GM06990 (cell line): ENCODE measurements at regions not wholly inside any gene's neighbourhood (a gene's known extent, or its start where the extent isn't known, plus 50 kb on each side); places are given as distances from the start of the nearest gene placed in this dataset.

ENCODE experiments used
- DNase-seq: peaks from one replicate; pipeline ENCODE4 v3.0.0-alpha.2; 2011; ENCODE audit not compliant: insufficient read length; ENCODE audit errors: extremely low read depth
- H3K27me3 ChIP-seq: replicated peaks from 2 replicates; pipeline ENCODE4 v1.6.0; 2011; ENCODE audit warnings: low read length; ENCODE audit not compliant: control insufficient read depth, insufficient read depth
- H3K36me3 ChIP-seq: 2 replicates; pipeline ENCODE4 v1.5.1; 2011; ENCODE audit warnings: low read length; ENCODE audit not compliant: control insufficient read depth, insufficient read depth
- H3K4me3 ChIP-seq: replicated peaks from 2 replicates; pipeline ENCODE4 v1.5.1; 2011; ENCODE audit warnings: low read depth, mild to moderate bottlenecking, control low read depth, low read length
- TF ChIP-seq, protein P1 (sequence below): IDR thresholded peaks from 2 replicates; pipeline ENCODE4 v1.5.1; 2011; ENCODE audit warnings: low read length, control low read depth, mild to moderate bottlenecking, inconsistent platforms; ENCODE audit not compliant: insufficient read depth, poor library complexity, severe bottlenecking

DNA sequence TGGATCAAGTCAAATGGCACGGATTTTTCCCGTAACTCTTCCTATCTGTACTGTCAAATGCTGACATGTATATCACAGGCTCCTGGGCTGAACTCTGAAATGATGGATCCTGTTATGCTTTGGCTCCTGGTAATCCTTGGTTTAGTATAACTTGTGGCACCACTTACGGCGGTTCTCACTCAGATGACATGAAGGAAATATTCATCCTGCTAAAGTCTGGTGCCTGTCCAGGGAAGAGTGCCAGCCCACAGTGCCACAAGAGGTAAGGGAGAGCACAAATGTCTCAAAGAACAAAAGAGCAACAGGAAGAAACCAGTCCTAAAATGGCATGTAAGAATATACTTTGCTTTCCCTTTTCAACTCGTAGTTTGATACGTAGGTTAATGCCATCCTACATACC, 93.1 kb upstream of the TAB2 start:
- TF ChIP-seq, protein P1, sequence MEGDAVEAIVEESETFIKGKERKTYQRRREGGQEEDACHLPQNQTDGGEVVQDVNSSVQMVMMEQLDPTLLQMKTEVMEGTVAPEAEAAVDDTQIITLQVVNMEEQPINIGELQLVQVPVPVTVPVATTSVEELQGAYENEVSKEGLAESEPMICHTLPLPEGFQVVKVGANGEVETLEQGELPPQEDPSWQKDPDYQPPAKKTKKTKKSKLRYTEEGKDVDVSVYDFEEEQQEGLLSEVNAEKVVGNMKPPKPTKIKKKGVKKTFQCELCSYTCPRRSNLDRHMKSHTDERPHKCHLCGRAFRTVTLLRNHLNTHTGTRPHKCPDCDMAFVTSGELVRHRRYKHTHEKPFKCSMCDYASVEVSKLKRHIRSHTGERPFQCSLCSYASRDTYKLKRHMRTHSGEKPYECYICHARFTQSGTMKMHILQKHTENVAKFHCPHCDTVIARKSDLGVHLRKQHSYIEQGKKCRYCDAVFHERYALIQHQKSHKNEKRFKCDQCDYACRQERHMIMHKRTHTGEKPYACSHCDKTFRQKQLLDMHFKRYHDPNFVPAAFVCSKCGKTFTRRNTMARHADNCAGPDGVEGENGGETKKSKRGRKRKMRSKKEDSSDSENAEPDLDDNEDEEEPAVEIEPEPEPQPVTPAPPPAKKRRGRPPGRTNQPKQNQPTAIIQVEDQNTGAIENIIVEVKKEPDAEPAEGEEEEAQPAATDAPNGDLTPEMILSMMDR = no peak
- H3K27me3 ChIP-seq = no peaks in the 10 kb centered on the region
- H3K36me3 ChIP-seq = no peaks in the 10 kb centered on the region
- no peak overlapping the region for H3K4me3 ChIP-seq
- no peak for DNase-seq

DNA sequence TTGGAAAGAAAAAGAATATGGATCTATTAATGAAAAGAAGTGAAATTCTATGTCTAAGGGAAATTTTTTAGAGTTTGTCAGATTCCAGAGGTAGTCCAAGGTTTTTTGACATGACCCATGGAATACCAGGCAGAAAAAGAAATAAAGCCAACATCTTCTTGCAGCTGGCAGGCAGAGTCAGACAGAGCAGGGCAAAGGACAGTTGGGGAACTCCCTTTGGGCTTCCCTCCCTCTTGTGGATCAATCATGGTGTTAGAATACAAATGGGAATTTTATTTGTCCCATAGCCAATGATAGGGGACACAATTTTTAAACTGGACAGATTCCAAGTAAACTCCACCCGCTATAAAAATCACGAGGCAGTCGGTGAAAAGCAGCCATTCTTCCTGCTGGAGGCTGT, 92.1 kb upstream of the TAB2 start:
- H3K4me3 ChIP-seq = no peak overlapping the region
- H3K36me3 ChIP-seq = no peaks in the 10 kb centered on the region
- no peak for DNase-seq
- H3K27me3 ChIP-seq = no peaks in the 10 kb centered on the region
- TF ChIP-seq, protein P1 = no peak

DNA sequence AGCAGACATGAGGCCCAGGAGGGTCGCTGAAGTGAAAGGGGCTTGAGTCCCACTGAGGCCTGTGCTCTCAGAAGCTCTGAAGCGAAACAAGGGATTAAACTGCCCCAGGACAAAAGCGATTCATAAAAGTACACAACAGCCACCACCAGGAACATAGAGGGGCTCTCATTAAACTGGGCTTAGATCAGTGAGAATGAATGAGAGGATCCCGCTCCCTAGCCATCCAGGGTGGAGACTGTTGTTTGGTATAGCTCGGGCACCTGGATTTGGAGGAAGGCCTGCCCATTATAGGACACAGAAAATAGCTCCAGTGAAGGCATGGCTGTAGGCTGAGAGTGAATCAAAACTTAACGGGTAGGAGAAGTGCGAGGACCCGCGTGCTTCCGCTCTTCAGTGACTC, 91.6 kb upstream of the TAB2 start:
- Histone ChIP-seq H3K27me3 (no peaks in the 10 kb centered on the region), H3K4me3 (no peak overlapping the region), H3K36me3 (no peaks in the 10 kb centered on the region)
- no peak for DNase-seq
- TF ChIP-seq, protein P1 = no peak

DNA sequence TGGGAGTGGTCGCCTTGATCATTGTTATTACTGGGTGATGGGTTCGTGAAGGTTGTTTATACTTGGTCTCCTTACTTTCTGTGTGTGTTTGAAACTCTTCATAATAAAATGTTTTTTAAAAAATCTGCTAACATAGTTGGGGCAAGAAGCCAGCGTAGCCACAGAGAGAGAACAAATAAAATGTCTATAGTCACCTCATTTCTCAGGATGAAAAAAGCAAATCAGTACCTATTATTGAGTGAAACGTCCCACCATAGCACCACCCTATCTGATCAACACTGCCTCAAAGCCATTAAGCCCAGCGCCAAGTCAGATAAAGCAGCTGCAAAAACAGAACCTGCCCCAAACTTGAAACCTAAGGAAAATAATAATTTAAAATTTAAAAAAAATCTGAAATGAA, 89.7 kb upstream of the TAB2 start:
- Histone ChIP-seq H3K36me3 (no peaks in the 10 kb centered on the region), H3K4me3 (no peak overlapping the region), H3K27me3 (no peaks in the 10 kb centered on the region)
- DNase-seq = no peak
- TF ChIP-seq, protein P1 = no peak

DNA sequence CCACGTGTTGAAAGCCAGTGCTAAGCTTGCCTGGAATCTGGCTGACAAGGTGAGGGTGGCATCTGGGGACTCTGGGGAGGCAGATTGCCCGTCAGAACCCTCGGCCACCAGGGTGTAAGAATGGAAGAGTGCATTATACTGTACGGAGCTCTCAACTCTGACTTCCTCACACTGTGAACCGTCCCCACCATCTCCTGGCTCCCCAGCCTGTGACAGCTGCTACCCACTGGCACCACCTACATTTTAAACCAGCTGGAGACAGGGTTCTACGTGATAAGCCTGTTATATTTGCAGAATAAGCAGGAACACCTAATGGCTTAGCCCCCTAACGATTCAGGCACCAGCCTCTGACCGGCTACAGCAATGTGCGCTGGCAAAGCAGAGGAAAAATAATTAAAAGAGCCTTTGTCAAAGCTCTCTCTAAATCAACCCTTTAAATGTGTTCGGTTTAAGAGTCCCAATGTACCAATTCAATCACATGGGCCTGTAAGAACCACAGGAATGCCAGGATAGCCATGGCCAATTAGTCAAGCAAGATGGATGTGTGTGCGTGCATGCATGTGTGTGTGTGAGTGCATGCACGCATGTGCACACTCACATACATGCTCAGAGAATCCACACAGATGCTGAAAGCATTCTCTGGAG, 89.1 kb upstream of the TAB2 start:
- TF ChIP-seq, protein P1 = no peak
- Histone ChIP-seq H3K27me3 (no peaks in the 10 kb centered on the region), H3K4me3 (no peak overlapping the region), H3K36me3 (no peaks in the 10 kb centered on the region)
- no peak for DNase-seq

DNA sequence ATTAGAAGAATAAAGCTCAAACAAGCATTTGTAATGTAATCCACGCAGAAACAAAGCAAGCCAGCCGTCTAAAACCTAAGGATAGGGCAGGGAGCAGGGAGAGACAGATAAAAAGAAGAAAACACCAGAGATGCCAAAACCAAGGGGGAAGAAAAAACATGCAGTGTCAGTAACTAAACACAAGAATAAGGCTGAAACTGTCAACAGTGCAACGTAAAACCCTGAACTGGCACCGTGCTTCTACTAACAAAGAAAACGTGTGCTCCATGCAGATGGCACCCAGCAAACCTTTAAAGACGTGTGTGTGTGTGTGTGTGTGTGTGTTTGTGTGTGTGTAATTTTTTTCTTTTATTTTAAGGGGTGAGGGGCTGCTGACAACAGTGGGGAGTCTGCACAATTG, 88.4 kb upstream of the TAB2 start:
- DNase-seq = no peak
- Histone ChIP-seq H3K27me3 (no peaks in the 10 kb centered on the region), H3K4me3 (no peak overlapping the region), H3K36me3 (no peaks in the 10 kb centered on the region)
- TF ChIP-seq, protein P1 = no peak
